ENCODE measurements at regions not wholly inside any gene's neighbourhood (a gene's known extent, or its start where the extent isn't known, plus 50 kb on each side); places are given as distances from the start of the nearest gene placed in this dataset.

DNA sequence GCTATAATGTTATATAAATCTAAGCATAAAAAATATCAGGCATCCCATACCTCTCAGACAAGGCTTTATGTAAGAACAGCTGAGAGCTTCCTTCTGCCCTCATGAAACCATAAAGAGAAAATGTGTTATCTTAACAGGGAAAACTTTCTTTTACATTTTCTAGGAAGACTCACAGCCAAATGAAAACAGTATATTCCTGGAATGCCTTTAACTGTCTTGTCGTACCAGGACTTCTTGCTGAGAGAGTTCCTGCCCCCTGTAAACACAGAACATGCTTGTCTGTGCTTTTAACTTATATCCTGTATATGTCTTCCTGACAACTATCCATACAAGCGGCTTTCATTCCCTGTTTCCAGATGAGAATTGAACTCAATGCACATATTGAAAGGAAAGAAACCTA, 64.8 kb upstream of the AHR start:
- TF ChIP-seq, protein P1, sequence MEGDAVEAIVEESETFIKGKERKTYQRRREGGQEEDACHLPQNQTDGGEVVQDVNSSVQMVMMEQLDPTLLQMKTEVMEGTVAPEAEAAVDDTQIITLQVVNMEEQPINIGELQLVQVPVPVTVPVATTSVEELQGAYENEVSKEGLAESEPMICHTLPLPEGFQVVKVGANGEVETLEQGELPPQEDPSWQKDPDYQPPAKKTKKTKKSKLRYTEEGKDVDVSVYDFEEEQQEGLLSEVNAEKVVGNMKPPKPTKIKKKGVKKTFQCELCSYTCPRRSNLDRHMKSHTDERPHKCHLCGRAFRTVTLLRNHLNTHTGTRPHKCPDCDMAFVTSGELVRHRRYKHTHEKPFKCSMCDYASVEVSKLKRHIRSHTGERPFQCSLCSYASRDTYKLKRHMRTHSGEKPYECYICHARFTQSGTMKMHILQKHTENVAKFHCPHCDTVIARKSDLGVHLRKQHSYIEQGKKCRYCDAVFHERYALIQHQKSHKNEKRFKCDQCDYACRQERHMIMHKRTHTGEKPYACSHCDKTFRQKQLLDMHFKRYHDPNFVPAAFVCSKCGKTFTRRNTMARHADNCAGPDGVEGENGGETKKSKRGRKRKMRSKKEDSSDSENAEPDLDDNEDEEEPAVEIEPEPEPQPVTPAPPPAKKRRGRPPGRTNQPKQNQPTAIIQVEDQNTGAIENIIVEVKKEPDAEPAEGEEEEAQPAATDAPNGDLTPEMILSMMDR (IDR thresholded peaks at IDR 0.05) = no peak
- TF ChIP-seq POLR2A (IDR thresholded peaks at IDR 0.05) = no peak
